HUES64 (cell line): ENCODE measurements at regions not wholly inside any gene's neighbourhood (a gene's known extent, or its start where the extent isn't known, plus 50 kb on each side); places are given as distances from the start of the nearest gene placed in this dataset.

ENCODE experiments used
- H3K27ac ChIP-seq: 2 replicates; pipeline ENCODE4 v1.7.0; 2013; ENCODE audit warnings: low read depth, low read length, inconsistent platforms
- H3K27me3 ChIP-seq: 2 replicates; pipeline ENCODE4 v1.6.1; 2013; ENCODE audit warnings: mild to moderate bottlenecking, low read length; ENCODE audit not compliant: insufficient read depth
- H3K36me3 ChIP-seq: 2 replicates; pipeline ENCODE4 v1.6.1; 2013; ENCODE audit warnings: mild to moderate bottlenecking, low read length; ENCODE audit not compliant: insufficient read depth
- H3K4me1 ChIP-seq: 2 replicates; pipeline ENCODE4 v1.6.1; 2013; ENCODE audit warnings: mild to moderate bottlenecking, low read length, moderate library complexity; ENCODE audit not compliant: insufficient read depth
- H3K4me3 ChIP-seq: 2 replicates; pipeline ENCODE4 v1.5.1; 2013; ENCODE audit warnings: mild to moderate bottlenecking, low read length, moderate library complexity
- H3K9ac ChIP-seq: 2 replicates; pipeline ENCODE4 v1.6.1; 2013; ENCODE audit warnings: mild to moderate bottlenecking, low read depth, low read length
- H3K9me3 ChIP-seq: 2 replicates; pipeline ENCODE4 v1.6.1; 2013; ENCODE audit warnings: low read depth, low read length; ENCODE audit not compliant: insufficient read depth
- WGBS: fragments of 150-250, 120-280 bp; methylation state at CpG from one replicate; pipeline ENCODE4 v1.1.7; 2013; ENCODE audit warnings: missing lambda C conversion rate; 5-methylcytosine and 5-hydroxymethylcytosine counted together

DNA sequence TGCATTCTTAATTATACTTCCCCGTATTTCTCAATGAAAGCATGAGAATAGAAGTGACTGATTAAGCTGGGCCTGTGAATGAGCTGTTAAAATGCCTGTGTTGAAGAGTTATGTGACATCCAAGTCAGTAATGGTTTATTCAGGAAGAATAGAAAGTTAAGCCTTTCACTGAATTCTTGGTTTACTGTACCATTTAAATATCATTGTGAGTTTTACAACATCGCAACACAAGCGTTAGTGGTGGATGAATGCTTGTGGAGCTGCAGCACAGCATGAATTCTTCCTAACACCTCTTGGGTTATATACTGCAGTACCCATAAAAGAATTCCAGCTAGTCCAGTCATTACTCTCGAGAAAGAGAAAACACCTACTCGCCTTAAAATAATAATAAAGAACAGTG lies 257.8 kb downstream of the JRKL start:
- Histone ChIP-seq H3K36me3 (no peaks in the 10 kb centered on the region), H3K27me3 (no peaks in the 10 kb centered on the region), H3K4me3 (no peak overlapping the region), H3K27ac (no peak overlapping the region), H3K9ac (no peak overlapping the region), H3K9me3 (peaks cover 5% of the 10 kb centered on the region), H3K4me1 (peaks cover 26% of the 10 kb centered on the region; the same call in 1 of the 2 replicates)
- WGBS: 58% methylated on average over 3 of the region's 5 CpGs

DNA sequence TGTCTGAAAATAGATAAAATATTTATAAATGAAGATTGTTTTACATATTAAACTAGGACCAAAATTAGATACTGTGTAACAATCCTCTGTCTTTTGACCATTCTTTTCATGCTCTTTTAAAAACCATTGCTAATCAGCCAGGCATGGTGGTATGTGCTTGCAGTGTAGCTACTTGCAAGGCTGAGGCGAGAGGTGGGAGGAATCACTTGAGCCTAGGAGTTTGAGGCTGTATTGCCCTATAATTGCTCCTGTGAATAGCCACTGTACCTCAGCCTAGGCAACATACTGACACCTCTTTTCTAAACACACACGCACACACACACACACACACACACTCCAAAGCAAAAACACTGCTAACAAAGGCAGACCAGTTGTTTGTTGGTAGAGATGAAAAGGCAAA lies 259.2 kb downstream of the JRKL start:
- H3K36me3 ChIP-seq: no peaks in the 10 kb centered on the region
- H3K4me1 ChIP-seq: peaks cover 26% of the 10 kb centered on the region; the same call in 1 of the 2 replicates
- no peak overlapping the region for H3K27ac ChIP-seq
- no peak overlapping the region for H3K9ac ChIP-seq
- H3K27me3 ChIP-seq: no peaks in the 10 kb centered on the region
- no peak overlapping the region for H3K4me3 ChIP-seq
- no peaks in the 10 kb centered on the region for H3K9me3 ChIP-seq
- 90% methylated on average over 2 of the region's 2 CpGs for WGBS

DNA sequence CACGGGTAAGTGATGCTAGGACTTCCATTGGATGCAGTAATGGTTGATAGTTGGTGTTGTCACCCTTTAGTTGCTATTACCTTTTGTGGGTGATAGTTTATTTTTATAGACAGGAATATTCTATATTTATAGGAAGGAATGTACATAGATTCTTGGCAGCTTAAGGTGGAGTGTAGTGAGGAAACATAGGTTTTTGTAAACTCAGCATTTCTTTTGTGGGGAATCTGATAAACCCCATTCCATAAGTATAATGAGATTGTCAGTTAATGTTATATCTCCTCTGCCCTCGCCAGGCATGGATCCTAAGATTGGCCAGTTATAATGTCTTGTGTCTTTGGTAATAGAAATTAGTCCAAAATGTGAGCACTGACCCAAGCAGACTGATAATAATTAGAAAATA lies 262.7 kb downstream of the JRKL start:
- no peak overlapping the region for H3K9ac ChIP-seq
- H3K4me3 ChIP-seq: no peak overlapping the region
- H3K4me1 ChIP-seq: peaks cover 16% of the 10 kb centered on the region; the same call in 1 of the 2 replicates
- no peaks in the 10 kb centered on the region for H3K36me3 ChIP-seq
- 95% methylated on average over 2 of the region's 2 CpGs for WGBS
- H3K27ac ChIP-seq: no peak overlapping the region
- no peaks in the 10 kb centered on the region for H3K9me3 ChIP-seq
- no peaks in the 10 kb centered on the region for H3K27me3 ChIP-seq

DNA sequence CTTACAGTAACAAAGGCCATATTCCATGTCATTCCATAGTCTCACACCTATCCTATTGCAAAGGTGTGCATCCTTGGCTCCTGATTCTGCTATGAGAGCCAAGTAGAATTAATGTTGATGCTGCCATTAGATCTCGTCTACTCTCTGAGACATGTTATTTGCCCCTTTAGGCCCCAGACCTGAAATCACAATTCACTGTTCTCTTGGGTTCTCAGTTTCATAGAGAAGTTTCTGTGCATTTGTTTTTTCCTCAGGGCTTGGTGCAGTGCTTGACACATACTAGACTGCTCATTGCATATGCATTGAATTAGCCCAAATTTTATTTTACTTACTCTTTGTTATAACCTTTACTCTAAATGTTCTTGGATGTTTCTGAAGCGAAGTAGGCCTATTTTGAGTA lies 265.7 kb downstream of the JRKL start:
- no peak overlapping the region for H3K9ac ChIP-seq
- no peaks in the 10 kb centered on the region for H3K9me3 ChIP-seq
- no peak overlapping the region for H3K4me3 ChIP-seq
- H3K27me3 ChIP-seq: no peaks in the 10 kb centered on the region
- no peaks in the 10 kb centered on the region for H3K4me1 ChIP-seq
- no peaks in the 10 kb centered on the region for H3K36me3 ChIP-seq
- H3K27ac ChIP-seq: no peak overlapping the region
- WGBS: 100% methylated on average over 2 of the region's 2 CpGs

DNA sequence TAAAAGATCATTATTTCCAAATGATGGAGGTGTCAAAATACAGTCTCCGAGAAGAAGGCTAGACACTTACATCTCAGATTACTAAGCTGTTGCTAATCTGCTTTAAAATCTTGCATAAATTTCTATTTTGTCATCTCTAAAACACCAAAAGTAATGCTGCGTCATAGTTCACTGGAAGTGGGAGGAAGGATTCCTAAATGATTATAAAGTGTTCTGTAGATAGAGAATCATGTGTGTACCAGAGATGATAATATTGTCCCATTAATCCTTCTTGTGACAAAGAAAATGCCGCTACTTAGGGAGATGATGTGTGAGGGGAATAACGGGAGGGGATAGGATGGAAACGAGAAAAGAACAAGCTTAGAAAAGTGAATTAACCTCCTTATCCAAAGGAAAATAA lies 268.6 kb downstream of the JRKL start:
- H3K9me3 ChIP-seq: no peaks in the 10 kb centered on the region
- WGBS: 100% methylated on average over 3 of the region's 5 CpGs
- no peaks in the 10 kb centered on the region for H3K4me1 ChIP-seq
- H3K27me3 ChIP-seq: no peaks in the 10 kb centered on the region
- H3K27ac ChIP-seq: no peak overlapping the region
- no peak overlapping the region for H3K4me3 ChIP-seq
- H3K9ac ChIP-seq: no peak overlapping the region
- no peaks in the 10 kb centered on the region for H3K36me3 ChIP-seq

DNA sequence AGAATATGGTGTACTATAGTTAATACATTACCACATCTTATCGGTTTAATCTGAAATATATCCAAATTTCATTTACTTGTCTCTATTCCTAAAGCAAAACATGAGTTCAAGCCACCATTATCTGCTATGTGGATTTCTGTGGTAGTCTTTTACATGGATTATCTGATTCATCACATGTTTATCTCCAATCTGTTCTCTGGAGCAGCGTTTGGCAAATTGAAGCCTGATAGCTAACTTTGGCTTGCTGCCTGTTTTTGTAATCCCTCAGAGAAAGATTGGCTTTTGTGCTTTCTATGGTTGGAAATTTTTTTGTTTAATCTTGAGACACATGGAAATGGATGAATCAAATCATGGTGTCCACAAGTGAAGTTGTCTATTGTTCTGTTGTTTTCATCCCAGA lies 274.3 kb downstream of the JRKL start:
- 91% methylated on average over 1 of the region's 2 CpGs for WGBS

DNA sequence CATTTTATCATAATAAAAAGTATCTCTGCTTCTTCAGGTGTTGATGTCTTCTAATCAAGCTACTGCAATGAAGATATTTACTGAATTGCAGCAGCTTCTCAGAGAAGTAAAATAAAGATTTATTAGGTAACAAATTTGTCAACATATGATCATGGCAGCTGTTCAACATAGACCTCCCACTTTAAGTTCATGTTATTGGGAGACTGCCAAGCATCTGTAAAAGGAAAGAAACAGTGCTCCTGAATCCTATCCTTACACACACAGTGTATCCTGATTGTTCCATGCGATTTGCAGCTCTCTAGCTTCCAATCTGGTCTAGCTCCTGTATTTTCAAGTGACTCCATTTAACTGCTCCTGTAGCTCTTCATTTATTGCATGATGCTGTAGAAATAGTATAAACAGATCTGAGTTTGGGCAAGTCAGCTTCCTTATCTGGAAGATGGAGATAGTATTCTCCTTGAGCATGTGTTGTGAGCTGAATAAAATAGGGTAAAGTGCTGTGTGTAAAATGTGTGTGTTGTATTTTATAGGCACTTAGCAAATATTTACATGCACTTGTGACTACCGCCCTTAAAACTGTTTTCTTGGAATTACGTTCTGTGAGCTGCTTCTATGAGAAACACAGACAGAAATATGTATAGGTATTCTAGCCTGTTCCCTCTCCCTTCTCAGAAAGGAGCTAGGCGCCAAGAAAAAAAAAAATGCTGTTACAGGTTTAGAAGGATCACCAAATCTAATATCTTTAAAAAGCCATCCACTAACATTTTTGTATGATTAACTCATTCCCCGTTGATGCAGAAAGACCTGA lies 290.6 kb downstream of the JRKL start:
- H3K9ac ChIP-seq: no peak overlapping the region
- no peaks in the 10 kb centered on the region for H3K36me3 ChIP-seq
- no peaks in the 10 kb centered on the region for H3K27me3 ChIP-seq
- H3K27ac ChIP-seq: no peak overlapping the region
- no peaks in the 10 kb centered on the region for H3K9me3 ChIP-seq
- H3K4me1 ChIP-seq: 0 out of 2 replicates have a peak, but pooled peaks cover 6% of the 10 kb centered on the region
- no peak overlapping the region for H3K4me3 ChIP-seq
- 89% methylated on average over 3 of the region's 5 CpGs for WGBS

More for the DNA sequence above, 274.3 kb downstream of the JRKL start:
- H3K9ac ChIP-seq: no peak overlapping the region
- H3K27me3 ChIP-seq: no peaks in the 10 kb centered on the region
- H3K27ac ChIP-seq: no peak overlapping the region
- H3K4me3 ChIP-seq: no peak overlapping the region
- H3K9me3 ChIP-seq: no peaks in the 10 kb centered on the region
- H3K4me1 ChIP-seq: no peaks in the 10 kb centered on the region
- no peaks in the 10 kb centered on the region for H3K36me3 ChIP-seq

DNA sequence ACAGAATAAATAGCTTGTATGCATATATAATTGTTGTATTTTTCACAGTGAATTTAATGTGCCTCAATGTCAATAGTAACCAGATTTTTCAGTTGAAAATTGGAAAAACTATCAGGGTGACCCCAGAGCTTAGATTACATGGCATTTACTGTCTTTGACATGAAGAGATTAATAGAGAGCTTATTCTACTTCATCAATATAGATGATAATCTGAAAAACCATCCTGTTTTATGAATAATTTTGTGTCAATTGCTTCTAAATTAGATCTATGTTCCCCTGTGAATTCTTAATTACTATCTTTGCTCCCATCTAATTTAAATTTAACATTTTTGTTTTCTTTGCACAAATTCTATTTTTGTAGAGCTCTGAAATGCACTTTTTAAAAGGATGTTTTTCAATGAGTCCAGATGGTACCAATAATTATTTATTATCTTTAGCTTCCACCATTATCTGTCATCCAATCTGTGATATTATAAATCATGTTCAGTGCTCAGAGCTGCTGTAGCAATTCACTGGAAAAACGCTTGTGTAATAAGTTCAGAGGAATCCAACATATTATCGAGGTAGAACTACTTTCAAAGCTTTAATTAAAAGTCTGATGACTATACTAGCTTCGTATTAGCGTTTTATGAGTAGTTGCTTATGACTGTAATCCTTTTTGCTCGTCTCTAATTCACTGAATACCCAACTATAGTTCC lies 291.4 kb downstream of the JRKL start:
- Histone ChIP-seq H3K4me1 (0 out of 2 replicates have a peak, but pooled peaks cover 6% of the 10 kb centered on the region), H3K9ac (no peak overlapping the region), H3K4me3 (no peak overlapping the region), H3K36me3 (no peaks in the 10 kb centered on the region), H3K9me3 (no peaks in the 10 kb centered on the region), H3K27me3 (no peaks in the 10 kb centered on the region), H3K27ac (no peak overlapping the region)
- 94% methylated on average over 5 of the region's 5 CpGs for WGBS

DNA sequence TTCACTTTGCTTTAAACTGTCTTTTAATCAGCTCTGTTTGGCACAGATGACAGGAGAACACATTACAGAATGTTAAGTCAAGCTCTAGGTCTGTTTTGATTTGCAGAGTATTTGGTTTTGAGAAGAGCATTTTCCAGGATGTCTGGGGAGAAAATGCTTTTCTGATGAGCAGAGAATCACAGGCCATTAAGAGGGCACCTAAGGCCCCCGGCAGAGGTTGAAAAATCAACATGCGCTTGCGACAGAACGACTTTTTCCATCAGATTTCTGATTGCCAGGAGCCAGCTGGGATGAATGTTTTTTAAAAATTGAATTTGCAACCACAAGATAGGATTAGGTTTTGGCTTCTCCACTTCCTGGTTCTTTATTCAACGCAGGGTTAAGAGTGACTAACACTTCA lies 304.5 kb downstream of the JRKL start:
- H3K36me3 ChIP-seq: no peaks in the 10 kb centered on the region
- H3K27ac ChIP-seq: no peak overlapping the region
- no peaks in the 10 kb centered on the region for H3K4me1 ChIP-seq
- H3K9ac ChIP-seq: no peak overlapping the region
- no peak overlapping the region for H3K4me3 ChIP-seq
- WGBS: 80% methylated on average over 4 of the region's 5 CpGs
- no peaks in the 10 kb centered on the region for H3K9me3 ChIP-seq
- H3K27me3 ChIP-seq: peaks cover 57% of the 10 kb centered on the region

DNA sequence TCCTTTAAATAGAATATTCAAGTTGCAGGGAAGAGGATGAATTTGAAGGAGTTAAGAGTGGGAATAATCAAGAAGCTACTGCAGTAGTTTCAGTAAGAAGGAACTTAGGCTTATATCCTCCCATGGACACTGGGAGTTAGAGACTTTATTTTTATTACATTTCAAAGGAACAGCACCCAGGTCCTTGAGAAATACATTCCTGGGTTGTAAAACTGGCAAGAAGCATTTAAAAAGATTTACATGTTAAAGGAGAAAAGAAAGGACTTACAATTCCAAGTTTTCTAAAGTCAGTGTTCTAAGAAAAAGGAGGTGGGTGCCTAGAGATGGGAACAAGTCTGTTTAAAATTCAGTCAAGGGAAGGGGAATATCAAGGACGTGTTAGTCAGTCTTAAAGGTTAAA lies 306.9 kb downstream of the JRKL start:
- Histone ChIP-seq H3K9ac (no peak overlapping the region), H3K27ac (no peak overlapping the region), H3K36me3 (no peaks in the 10 kb centered on the region), H3K4me3 (no peak overlapping the region), H3K27me3 (peaks cover 67% of the 10 kb centered on the region), H3K4me1 (no peaks in the 10 kb centered on the region), H3K9me3 (no peaks in the 10 kb centered on the region)
- 11% methylated on average over 1 of the region's 1 CpG for WGBS

DNA sequence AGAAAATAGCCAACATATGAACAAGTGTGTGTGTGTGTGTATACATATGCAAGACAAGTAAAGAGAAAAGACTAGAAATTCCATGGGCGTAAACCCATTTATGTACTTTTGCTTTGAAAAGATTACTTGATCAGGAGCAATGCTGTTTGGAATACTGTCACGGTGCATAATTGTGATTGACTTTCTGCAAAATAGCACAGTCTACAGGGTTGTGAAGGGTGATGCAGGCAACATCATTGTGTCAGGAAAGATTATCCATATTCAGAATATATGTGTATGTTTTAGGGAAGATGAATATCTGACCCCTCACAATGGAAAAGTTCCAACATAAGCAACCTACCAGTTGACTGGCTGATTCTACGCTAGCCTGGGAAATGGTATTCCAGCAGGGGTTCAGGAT lies 307.7 kb downstream of the JRKL start:
- H3K4me3 ChIP-seq: no peak overlapping the region
- H3K9ac ChIP-seq: no peak overlapping the region
- no peaks in the 10 kb centered on the region for H3K4me1 ChIP-seq
- no peak overlapping the region for H3K27ac ChIP-seq
- WGBS: 93% methylated on average over 3 of the region's 3 CpGs
- H3K36me3 ChIP-seq: no peaks in the 10 kb centered on the region
- H3K27me3 ChIP-seq: peaks cover 67% of the 10 kb centered on the region
- no peaks in the 10 kb centered on the region for H3K9me3 ChIP-seq
